LNCaP clone FGC (cell line): ENCODE measurements at regions not wholly inside any gene's neighbourhood (a gene's known extent, or its start where the extent isn't known, plus 50 kb on each side); places are given as distances from the start of the nearest gene placed in this dataset.
"Not testable (repeated sequence)": the region's sequence is repeated elsewhere in the genome, so short reads cannot be mapped to it uniquely, and the experiment has no call there.

Experiments used
- DNase-seq: peaks from one replicate; pipeline ENCODE4 v3.0.0-alpha.2; 2011; ENCODE audit warnings: low read depth
- H3K4me3 ChIP-seq: 2 replicates; pipeline ENCODE4 v1.5.1; 2011; ENCODE audit warnings: mild to moderate bottlenecking, low read depth, low read length, control low read depth
- TF ChIP-seq, protein P1 (sequence below): IDR thresholded peaks from 2 replicates; pipeline ENCODE4 v1.5.1; 2012; ENCODE audit warnings: mild to moderate bottlenecking; ENCODE audit not compliant: control insufficient read depth, insufficient read depth; ENCODE audit errors: extremely low read depth

DNA sequence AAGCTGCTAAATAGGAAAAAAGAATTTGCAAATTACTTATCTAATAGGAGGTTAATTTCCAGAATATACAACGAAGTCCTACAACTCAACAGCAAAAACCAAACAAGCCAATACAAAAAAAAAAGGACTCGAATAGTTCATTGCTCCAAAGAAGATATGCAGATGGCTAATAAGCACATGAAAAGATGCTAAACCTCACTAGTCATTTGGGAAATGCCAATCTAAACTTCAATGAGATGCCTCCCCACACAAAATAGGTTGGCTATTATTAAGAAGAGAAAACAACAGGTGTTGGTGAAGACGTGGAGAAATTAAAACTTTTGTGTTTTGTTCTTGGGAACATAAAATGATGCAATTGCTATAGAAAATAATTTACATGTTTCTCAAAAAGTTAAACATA is 1634.4 kb upstream of the DDX18 start:
- TF ChIP-seq, protein P1, sequence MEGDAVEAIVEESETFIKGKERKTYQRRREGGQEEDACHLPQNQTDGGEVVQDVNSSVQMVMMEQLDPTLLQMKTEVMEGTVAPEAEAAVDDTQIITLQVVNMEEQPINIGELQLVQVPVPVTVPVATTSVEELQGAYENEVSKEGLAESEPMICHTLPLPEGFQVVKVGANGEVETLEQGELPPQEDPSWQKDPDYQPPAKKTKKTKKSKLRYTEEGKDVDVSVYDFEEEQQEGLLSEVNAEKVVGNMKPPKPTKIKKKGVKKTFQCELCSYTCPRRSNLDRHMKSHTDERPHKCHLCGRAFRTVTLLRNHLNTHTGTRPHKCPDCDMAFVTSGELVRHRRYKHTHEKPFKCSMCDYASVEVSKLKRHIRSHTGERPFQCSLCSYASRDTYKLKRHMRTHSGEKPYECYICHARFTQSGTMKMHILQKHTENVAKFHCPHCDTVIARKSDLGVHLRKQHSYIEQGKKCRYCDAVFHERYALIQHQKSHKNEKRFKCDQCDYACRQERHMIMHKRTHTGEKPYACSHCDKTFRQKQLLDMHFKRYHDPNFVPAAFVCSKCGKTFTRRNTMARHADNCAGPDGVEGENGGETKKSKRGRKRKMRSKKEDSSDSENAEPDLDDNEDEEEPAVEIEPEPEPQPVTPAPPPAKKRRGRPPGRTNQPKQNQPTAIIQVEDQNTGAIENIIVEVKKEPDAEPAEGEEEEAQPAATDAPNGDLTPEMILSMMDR = no peak
- no peak for DNase-seq
- H3K4me3 ChIP-seq = no peak overlapping the region

DNA sequence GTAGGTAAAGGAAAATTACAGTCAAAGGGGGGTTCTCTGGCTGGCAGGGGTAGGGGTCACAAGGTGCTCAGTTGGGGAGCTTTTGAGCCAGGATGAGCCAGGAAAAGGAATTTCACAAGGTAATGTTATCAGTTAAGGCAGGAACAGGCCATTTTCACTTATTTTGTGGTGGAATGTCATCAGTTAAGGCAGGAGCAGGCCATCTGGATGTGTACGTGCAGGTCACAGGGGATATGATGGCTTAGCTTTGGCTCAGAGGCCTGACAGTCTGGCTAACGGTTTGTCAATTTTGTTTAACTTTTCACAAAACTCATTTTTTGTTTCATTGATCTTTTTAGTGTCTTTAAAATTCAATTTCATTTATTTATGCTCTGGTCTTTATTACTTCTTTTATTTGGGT is 1623.8 kb upstream of the DDX18 start:
- not testable (repeated sequence) for DNase-seq, H3K4me3 ChIP-seq

DNA sequence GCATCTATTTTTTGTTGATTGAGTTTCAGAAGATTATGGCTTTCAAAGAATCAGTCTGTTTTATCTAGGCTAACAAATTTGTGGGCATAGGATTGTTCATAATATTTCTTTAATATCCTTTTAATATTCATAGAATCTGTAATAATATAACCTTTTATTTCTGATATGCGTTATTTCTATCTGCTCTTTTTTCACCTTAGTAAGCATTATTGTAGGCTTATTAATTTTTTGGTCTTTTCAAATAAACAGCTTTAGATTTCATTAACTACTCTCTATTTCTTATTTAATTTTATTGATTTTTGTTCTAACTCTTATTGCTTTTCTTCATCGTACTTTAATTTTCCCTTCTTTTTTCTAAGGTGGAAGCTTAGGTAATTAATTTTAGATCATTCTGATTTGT is 1614.4 kb upstream of the DDX18 start:
- no peak for DNase-seq
- TF ChIP-seq, protein P1 = no peak
- H3K4me3 ChIP-seq = no peak overlapping the region

DNA sequence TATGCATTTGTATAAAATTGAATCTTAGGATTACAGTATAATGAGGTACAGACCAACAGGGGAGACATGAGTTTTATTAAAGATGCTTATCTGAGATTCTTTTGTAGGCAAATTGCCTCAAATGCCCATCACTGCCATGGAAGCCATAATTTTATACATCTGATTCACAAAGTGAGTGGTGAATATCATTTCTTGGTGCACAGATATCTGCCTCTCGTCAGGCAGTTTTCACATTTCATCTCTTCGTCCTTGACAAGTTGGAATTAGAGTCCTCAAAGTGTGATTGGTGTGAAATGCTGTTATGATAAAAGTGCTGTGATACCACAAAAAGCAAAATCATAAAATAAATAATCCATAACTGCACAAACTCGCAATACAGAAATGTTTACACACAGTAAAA is 1602.8 kb upstream of the DDX18 start:
- DNase-seq = no peak
- no peak overlapping the region for H3K4me3 ChIP-seq
- TF ChIP-seq, protein P1 = no peak

DNA sequence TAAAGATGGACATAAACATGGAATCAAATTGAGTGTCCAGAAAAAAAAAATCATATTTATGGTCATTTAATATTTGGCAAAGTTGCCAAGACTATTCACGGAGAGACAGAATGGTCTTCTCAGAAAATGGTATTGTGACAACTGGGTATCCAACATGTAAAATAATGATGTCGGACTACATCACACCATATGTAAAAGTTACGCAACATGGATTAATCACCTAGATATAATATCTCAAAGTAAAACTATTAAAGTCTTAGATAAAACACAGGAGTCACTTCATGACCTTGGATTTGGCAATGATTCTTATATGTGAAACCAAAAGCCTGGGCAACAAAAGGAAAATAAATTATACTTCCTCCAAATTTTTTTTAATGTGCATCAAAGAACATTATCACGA is 1591.7 kb upstream of the DDX18 start:
- TF ChIP-seq, protein P1 = no peak

DNA sequence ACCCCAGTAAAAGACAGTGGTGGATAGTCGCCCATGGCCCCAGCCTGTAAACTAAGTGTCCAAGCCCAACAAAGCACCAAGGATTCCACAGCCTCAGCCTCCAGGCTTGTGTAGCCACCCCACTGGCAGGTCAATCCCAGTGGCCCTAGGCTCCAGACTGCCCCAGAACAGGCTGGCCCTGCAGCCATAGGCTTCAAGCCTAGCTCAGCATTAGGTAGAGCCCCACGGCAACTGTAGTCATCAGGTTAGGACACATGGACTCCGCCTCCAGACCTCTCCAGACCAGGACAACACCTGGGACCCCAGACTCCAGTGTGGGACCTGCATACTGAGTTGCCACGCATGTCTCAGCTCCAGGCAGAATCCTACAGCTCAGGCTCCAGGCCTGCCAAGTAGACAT is 1590.6 kb upstream of the DDX18 start:
- TF ChIP-seq, protein P1 = no peak
- no peak overlapping the region for H3K4me3 ChIP-seq
- DNase-seq = no peak

More for the DNA sequence above, 1591.7 kb upstream of the DDX18 start:
- no peak overlapping the region for H3K4me3 ChIP-seq
- DNase-seq = no peak

DNA sequence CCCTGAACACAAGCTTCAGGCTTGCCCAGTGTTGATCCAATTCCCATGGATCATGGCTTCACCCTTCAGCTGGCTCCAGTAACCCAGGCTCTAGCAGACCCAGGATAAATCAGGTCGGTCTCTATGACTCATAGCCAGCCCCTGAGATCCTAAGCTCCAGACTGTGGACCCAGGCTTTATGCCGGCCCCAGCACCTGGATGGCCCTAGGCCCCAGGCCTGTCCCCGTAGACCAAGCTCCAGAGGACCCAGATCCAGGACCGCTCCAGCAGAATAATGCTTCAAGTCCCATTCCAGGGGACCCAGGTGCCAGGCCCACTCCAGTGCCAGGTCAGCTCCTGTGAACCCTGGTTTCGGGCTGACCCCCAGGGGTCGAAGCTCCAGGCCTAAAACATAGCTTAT is 1589.9 kb upstream of the DDX18 start:
- TF ChIP-seq, protein P1 = no peak
- DNase-seq = no peak
- no peak overlapping the region for H3K4me3 ChIP-seq
